Hippocampal formation (tissue), 2 donors: ENCODE measurements at regions not wholly inside any gene's neighbourhood (a gene's known extent, or its start where the extent isn't known, plus 50 kb on each side); places are given as distances from the start of the nearest gene placed in this dataset.
"Not testable (repeated sequence)": the region's sequence is repeated elsewhere in the genome, so short reads cannot be mapped to it uniquely, and the experiment has no call there.

Experiments used
- DNase-seq, 2 donors: peaks; one replicate each; lab custom pipeline; 2025; lab: John Stamatoyannopoulos, UW

DNA sequence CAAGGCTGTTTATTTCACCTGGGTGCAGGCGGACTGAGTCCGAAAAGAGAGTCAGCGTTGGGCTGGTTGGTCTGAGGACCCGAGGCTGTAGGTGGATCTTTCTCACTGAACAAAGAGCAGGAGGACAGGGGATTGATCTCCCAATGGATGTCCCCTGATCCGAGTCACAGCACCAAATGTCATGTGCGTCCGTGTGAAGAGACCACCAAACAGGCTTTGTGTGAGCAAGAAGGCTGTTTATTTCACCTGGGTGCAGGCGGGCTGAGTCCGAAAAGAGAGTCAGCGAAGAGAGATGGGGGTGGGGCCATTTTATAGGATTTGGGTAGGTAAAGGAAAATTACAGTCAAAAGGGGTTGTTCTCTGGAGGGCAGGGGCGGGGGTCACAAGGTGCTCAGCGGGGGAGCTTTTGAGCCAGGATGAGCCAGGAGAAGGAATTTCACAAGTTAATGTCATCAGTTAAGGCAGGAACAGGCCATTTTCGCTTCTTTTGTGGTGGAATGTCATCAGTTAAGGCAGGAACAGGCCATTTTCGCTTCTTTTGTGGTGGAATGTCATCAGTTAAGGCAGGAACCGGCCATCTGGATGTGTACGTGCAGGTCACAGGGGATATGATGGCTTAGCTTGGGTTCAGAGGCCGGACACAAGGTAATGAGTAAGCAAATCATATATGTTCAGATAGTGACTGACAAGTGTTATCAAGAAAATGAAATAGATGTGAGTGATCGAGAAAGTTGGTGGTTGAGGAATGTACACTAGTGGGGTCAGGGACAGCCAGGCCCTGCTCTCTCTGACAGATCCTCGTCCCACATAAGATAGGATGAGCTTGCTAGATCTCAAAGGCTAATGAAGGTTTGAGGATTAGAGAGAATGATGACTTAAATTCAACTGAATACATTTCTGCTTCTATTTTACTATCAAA, 760.0 kb downstream of the KCNT2 start:
- not testable (repeated sequence) for DNase-seq

DNA sequence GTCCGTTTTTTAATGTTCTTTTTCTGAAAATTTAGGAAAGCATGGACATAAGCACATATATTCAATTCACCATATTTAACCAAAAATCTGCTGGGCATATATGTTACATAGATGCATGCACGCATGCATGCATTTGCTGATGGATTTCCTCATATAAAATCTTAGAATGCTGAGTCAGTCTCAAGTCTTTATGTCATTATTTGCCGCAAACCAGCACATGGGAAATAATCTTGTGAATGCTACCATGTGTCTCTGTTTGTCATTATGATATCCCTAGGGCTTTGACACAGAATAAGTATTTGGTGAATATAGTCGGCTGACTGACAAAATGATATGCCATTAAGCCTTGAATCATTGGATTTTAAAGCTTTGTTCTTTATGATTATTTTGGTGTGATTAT, 776.5 kb downstream of the KCNT2 start:
- no peak for DNase-seq

DNA sequence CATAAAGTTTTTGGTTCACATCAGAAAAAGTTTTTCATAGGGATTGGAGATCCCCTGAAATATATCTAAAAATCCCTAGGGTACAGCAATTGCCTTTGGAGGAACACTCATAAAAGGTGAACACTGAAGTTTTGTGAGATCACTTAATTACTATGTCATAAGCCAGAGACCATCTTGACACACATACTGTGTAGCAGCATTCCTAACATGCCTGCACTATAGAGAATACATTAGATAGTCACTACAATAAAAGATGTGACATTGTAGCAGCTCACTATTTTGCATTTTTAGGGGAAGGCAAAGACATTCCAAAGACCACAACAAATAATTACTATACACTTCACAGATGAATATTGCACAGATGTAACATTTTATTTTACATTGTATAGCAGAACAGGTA, 779.9 kb downstream of the KCNT2 start:
- DNase-seq = no peak

DNA sequence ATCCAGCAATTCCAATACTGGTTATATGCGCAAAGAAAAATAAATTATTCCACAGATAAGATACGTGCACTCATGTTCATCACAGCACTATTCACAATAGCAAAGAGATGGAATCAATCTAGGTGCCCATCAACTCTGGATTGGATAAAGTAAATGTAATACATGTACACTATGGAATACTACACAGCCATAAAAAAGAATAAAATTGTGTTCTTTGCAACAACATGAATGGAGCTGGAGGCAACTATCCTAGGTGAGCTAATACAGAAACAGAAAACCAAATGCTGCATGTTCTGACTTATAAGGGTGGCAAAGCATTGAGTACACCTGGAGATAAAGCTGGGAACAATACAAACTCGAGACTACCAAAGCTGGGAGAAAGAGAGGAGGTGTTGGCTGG, 787.3 kb downstream of the KCNT2 start:
- no peak for DNase-seq

DNA sequence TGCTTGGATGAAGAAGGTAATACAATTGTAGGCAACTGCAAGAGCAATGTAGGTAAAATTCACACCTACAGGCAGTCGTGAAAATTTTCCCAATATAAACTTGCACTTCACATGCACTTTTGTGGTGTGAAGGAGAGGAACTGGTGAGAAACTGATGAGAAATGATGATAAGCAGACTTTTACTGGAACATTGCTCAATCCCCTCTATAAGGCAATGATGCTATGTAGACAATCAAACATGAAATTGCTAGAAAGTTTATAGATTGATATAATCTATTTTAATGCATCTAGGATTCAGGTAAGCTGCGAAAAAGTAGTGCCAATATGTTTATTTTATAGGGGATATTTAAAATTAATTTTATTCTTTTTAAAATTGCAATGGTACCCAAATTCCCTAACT, 802.2 kb downstream of the KCNT2 start:
- no peak for DNase-seq

DNA sequence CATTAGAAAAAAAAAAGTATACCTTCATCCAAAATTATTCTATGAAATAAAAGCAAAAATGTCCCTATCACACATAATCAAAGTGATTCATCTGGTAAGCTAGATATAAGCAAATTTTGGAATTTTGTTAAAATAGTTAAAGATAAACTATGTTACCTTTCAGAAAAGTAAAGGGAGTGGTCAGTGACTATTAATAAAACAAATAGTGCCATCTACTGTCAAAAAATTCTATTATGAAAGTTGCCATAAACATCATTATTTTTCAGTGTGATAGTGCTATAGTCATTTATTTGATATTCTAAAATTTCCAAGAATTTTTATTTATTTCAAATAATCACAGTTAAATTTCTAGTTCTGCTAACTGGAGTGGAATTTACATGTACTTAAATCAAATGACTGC, 803.7 kb downstream of the KCNT2 start:
- DNase-seq = no peak

DNA sequence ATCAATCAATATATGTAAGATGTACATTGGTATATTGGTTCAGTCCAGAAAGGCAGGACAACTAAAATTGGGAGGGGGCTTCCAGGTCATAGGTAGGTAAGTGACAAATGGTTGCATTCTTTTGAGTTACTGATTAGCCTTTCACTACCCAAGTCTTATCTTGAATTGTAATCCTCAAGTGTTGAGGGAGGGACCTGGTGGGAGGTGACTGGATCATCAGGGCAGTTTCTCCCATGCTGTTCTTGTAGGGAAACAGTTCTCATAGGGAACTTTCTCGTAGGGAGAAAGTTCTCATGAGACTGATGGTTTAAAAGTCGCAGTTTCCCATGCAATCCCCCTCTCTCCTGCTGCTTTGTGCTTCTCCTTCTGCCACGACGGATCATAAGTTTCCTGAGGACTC, 809.2 kb downstream of the KCNT2 start:
- no peak for DNase-seq

DNA sequence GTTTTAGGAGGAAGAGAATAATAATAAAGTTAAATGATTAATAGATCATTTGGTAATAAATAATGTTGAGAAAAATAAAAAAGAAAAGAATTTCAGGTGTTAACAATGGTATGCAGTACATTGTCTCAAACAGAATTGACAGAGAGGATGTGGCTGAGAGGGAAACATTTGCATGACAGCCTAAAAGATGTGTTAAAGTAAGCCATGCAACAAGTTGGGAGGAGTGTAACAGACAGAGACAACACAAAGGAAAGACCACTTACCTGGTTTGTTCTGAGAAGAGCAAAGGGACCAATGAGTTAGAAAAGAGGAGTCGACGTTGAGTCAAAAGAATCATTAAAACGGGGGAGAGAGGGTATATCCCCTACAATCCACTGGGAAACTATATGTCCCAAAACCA, 814.0 kb downstream of the KCNT2 start:
- no peak for DNase-seq

DNA sequence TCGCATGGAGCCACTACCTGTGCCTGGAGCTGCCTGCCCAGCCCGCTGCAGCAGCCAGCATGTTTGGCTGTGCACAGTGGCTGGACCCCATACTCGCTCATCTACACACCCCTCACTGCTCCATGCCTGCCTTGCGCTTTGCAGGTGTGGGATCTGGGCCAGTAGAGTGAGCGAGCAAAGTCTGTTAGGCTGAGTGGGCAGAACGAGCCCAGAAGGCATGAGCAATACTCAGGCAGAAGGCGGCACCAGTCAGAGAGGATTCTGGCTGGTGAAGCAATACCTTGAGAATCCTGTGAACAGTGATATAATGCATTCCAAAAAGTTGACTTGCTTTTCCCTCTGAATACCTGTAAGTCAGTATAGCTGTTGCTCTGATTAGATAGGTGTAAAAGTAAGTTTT, 816.4 kb downstream of the KCNT2 start:
- DNase-seq = no peak

DNA sequence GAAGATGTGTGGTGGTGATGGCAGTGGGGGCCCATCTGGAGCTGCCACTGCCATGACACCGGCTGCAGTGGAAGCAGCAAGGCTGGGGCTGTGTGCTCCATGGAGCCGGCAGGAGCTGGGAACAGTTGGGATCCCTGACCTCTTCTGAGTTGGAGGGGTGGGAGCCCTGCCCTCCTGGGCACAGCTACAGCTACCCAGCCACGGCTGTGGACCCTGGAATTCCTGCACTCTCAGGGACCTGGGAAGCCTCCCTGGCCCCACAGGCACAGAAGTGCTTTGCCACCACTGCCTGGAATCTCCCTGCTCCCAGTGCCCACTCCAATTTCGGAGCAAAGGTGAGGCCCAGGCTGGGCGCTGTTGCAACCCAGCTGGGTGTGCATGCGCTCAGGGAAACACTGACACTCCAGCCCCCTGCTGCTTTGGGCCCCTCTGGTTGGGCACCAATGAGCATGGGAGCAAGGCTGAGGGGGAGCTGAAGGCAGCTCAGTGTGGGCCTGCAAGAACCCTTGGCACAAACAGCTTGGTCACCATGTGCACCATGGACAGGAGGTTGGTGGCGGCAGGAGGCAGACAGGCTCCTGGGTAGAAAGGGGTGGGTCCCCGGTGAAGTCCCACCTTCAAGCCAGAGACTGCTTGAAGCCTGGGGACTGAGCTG, 817.6 kb downstream of the KCNT2 start:
- DNase-seq = no peak

DNA sequence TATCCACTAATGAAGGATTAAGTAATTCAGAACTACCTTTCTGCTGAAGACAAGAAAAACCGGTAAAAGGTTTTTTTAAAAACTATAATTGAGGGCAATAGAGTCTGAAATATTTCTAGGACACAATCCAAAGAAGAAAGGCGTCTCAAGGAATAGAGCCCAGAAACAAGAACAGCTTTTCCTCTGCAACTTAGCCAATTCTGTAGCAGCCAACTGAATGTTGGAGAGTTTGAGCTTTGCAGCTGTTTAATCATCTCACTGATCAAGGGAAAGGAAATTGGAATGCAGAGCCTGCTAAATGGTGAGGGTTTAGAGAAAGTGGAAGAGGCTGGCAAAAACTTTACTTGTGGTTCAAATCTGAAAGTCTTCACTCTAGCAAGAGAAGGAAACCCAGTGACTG, 818.9 kb downstream of the KCNT2 start:
- DNase-seq = peak in 1 of 2 donors; percentile 7

DNA sequence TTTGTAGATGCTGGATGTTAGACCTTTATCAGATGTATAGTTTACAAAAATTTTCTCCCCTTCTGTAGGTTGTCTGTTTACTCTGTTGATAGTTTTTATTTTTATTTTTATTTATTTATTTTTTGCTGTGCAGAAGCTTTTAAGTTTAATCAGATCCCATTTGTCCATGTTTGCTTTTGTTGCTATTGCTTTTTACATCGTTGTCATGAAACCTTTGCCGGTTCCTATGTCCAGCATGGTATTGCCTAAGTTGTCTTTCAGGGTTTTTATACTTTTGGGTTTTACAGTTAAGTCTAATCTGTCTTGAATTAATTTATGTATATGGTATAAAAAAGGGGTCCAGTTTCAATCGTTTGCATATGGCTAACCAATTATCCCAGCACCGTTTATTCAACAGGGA, 819.5 kb downstream of the KCNT2 start:
- no peak for DNase-seq

DNA sequence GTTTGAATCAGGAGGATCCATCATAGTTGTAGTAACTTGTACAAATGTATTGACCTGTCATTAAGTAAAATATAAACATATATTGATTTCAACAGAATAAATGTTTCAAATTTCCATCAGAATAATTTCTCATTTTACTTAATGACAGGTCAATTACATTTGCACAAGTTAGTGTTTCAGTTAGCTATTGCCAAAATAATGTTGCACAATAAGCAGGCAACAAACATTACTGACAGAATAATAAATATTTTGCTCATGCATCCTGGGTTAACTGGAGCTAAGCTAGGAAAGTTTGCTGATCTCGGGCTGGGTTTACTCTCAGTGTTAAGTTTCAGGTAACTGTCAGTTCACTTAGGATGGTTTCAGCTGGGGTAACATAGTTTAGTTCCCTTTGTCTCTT, 822.4 kb downstream of the KCNT2 start:
- no peak for DNase-seq

DNA sequence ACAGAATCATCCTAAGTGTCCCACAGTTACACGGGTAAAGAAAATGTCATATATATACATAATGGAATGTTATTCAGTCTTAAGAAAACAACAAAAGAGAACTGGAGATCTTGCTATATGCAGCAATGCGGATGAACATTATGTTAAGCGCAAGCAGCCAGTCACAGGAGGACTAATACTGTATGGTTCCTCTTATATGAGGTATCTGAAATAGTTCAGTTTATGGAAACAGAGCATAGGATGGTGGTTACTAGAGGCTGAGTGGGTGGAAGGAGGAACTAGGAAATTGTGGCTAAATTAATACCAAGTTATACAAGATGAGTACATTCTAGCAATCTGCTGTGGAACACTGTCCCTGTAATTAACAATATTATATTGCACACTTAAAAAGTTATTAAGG, 834.3 kb downstream of the KCNT2 start:
- DNase-seq = no peak

DNA sequence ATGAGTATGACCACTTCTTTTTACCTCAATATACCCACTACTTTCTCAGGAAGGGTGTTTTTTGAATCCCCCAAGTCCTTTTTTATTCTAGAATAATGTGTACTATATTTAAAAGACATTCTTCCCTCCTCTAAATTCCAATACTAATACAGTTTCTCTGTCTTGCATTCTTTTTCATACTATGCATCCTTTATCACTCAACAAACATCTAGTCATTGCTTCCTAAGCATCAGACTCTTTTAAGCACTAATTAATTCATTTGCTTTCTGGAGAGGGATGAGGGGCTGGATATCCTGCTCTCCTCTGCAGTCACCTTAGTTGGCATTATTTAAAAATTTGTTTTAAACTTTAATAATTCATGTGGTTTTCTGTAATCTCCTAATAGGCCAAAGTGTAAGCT, 838.8 kb downstream of the KCNT2 start:
- no peak for DNase-seq

DNA sequence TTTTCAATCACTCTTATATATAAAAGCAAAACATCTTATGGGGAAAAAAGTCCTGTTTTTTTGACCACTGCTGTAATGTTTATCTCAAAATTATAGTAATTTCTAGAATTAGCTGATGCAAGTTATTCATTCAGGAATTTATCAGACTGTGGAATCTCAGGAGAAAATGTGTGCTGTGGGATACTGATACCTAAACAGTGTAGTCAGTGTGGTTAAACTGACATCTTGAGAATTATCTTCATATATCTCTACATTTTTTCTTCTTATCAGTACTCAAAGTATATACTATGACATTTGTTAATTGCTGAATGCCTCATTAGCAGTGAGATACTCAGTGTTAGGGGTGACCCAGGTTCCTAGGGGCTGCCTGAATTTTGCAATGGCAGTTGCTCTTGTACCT, 839.3 kb downstream of the KCNT2 start:
- no peak for DNase-seq

DNA sequence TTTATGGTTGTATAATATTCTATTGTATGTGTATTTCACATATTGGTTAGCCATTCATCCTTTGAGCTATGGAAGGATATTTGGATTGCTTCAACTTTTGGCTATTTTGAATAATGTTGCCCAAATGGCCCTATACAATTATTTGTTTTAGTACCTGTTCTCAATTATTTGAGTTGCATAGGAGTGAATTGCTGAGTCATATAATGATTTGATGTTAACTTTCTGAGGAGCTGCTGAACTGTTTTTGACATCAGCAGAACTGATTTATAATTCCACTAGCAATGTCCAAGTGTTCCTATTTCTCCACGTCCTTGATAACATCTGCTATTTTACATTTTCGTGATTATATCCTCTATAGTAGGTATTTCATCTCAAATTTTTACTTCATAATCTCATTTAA, 839.9 kb downstream of the KCNT2 start:
- no peak for DNase-seq

DNA sequence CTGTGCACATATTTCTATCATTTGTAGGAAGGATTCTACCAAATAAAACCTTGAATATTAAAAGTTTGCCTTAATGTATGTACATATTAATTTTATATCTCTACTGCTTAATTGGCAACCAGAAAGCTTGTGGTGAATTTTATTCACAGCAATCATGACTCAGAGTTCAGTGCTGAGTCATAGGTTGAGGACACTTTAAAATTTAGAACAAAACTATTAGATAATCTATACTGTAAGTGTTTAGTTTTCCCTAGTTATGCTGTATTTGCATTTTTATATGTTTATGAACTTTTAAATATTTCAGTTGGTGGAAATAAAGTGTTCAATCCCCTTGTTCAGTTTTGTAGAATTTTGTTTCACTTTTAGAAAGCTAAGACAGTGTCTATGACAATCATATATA, 841.5 kb downstream of the KCNT2 start:
- DNase-seq = no peak

DNA sequence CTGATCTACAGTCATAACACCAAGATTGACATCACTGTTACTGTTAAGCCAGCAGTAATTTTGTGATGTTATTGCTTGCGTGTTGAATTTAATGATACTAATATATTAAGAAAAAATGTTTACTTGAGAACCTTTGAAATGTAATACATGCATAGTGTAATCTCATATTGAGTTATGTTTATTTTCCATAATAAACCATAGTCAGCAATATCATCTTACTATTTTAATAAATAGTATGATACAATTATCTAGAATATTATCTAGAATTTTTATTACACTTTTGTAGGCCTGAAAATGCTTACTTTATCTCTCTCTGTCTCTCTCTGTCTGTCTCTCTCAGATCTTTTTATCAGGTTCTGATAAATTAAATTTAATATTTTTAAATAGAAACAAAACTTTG, 843.1 kb downstream of the KCNT2 start:
- DNase-seq = no peak

DNA sequence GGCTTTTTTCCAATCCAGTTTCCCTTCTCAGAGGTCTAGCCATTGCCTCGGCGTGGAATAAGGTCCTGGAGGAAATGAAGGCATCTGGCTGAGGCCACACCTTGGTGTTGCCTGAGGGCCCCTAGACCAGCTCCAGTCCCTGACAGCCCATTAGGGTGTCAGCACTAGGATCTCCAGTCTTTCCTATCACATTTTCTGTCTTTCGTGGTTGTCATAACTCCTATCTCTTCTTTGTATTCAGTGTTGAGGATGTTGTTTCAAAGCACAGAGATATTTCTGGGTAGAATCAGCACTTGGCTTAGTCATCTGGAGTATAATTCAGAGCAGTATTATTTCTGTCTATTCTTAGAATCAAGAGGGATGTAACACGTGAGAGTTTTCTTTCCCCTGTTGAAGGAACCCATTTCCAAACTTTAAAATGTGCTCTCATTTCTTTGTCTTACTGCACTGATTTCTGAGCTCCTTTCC, 844.3 kb downstream of the KCNT2 start:
- DNase-seq = no peak

DNA sequence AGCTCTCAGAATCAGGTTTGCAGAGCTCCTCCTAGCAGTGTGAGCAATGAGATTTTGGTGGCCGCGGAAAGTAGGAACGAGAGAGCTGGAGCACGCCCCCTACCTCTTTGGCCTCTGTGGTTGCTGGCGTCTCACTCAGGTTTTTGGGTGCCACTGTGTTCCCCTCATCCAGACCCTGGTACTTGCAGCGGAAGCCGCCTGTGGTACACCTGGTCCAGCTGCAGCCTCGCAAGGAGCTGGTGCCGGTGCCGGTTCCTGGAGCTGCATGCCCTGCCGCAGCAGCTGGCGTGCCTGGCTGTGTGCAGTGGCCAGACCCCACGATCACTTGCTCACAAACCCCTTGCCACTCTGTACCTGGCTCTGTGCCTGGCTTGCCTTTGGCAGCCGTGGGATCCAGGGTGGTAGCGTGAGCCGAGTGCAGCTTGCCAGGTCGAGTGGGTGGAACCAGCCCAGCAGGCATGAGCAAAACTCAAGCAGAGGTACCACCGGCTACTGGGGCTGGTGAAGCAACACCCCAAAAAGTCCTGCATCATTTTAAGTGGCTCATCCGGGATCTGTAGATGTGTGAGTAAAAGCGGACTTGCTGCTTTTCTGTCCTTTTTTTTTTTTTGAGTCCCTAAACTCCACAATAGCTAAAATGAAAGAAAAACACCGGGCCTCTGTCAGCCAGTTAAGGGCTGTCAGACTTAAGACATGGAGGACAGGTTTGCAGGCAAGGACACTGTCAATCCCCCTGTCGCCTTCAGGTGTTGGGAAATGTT, 844.9 kb downstream of the KCNT2 start:
- no peak for DNase-seq

DNA sequence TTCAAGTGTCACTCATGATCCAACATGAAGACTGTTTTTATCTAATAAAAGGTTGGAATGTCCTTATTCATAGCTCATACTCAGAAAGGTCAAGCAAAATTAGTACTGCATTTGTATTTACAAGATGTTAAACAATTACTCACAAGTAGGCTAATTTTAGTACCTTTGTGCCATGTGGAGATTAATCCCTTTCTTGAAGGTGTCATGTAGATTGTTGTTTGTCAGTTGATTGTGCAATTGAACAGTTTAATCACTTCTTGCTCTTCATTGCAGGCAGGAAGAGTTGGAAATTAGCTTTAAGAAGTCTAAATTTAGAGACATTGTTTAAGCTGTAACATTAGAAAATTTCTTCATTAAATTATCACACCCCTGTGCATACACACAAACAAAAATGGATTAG, 847.1 kb downstream of the KCNT2 start:
- DNase-seq = no peak

DNA sequence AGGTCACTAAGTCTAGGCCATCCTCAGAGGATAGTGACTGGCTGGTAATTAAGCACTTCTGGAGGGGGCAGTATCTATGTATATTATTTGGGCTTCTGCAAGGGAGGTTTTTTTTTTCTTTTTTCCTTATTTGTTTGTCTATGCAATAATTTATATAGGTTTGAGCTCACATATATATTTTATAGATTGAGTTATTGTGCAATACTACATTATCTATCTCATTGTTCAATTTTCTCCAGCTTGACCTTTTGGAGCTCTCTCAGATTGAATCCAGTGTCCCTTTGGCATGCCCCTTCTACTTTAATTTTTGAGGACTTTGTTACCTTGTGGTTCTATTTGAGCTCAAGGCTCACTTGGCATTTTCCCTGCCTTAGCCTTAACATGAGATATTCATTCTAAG, 852.1 kb downstream of the KCNT2 start:
- no peak for DNase-seq
